HL-60 (cell line): ENCODE measurements at regions not wholly inside any gene's neighbourhood (a gene's known extent, or its start where the extent isn't known, plus 50 kb on each side); places are given as distances from the start of the nearest gene placed in this dataset.

Experiments
- DNase-seq, 2 experiments: peaks; one replicate each; pipeline ENCODE4 v3.0.0-alpha.2; 2010 to 2020; ENCODE audit warnings: low read depth in 1 of 2, low spot score in 1 of 2
- H3K27ac ChIP-seq: fragments of 250-450 bp; sonication (Bioruptor Pico); replicated peaks from 2 replicates; pipeline ENCODE4 v1.5.1; 2020; ENCODE audit warnings: mild to moderate bottlenecking, moderate library complexity
- H3K27me3 ChIP-seq: fragments of 250-450 bp; sonication (Bioruptor Pico); 2 replicates; pipeline ENCODE4 v1.5.1; 2021; ENCODE audit warnings: mild to moderate bottlenecking, moderate library complexity; ENCODE audit not compliant: insufficient read depth, poor library complexity, severe bottlenecking
- H3K4me3 ChIP-seq: replicated peaks from 2 replicates; pipeline ENCODE4 v1.5.1; 2011; ENCODE audit warnings: mild to moderate bottlenecking, control low read depth, low read length; ENCODE audit not compliant: insufficient read depth
- CTCF ChIP-seq: IDR thresholded peaks from one replicate; pipeline ENCODE4 v1.5.1; 2011; ENCODE audit warnings: low read length, control low read depth, inconsistent platforms; ENCODE audit not compliant: insufficient read depth
- GABPA ChIP-seq: IDR thresholded peaks from 2 replicates; pipeline ENCODE4 v1.6.1; 2012; ENCODE audit warnings: low read depth
- POLR2AphosphoS5 ChIP-seq: IDR thresholded peaks from 2 replicates; pipeline ENCODE4 v1.6.1; 2012; ENCODE audit warnings: low read depth
- SPI1 ChIP-seq: IDR thresholded peaks from 2 replicates; pipeline ENCODE4 v1.6.1; 2012; ENCODE audit warnings: low read depth, mild to moderate bottlenecking, borderline replicate concordance
- TF ChIP-seq, protein P1 (sequence below): IDR thresholded peaks from 2 replicates; pipeline ENCODE4 v1.6.1; 2012; ENCODE audit warnings: low read depth; ENCODE audit not compliant: insufficient replicate concordance

DNA sequence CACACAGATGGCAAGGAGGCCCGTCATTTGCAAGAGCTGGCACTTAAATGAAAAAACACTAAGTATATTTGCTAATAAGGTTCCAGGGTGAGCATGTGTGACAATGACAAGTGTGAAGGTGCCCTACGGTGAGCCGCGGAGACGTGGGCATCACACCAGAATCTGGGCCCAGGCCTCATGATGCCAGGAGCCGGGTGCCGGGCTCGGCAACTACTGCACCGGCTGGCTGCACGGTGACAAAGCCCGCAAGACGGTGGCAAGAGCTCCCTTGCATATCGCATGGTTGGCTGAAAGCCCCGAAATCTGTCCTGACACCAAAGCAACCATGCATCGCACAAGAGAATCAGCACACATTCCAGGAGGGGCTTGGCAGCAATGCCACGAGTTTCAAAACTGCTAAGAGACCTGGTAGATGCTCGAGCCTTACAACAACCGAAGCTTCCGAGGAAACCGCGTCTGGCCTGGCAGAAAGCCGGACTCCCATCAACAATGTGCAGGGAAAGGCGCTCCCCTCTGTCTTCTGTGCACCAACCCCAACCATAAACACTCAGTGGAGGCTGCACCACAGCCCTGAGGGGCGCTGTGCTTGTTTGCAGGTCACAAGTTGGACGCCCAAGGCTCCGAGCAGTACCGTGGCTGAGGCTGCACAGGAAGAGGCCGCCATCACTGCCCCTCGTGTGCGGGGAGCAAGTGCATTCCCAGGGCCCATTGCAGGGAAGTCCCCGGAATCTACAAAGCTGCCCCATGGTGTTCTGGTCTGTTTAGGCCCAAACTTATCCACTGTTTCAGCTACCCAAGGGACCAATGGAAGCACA is 339.7 kb downstream of the CTTN start:
- TF ChIP-seq, protein P1, sequence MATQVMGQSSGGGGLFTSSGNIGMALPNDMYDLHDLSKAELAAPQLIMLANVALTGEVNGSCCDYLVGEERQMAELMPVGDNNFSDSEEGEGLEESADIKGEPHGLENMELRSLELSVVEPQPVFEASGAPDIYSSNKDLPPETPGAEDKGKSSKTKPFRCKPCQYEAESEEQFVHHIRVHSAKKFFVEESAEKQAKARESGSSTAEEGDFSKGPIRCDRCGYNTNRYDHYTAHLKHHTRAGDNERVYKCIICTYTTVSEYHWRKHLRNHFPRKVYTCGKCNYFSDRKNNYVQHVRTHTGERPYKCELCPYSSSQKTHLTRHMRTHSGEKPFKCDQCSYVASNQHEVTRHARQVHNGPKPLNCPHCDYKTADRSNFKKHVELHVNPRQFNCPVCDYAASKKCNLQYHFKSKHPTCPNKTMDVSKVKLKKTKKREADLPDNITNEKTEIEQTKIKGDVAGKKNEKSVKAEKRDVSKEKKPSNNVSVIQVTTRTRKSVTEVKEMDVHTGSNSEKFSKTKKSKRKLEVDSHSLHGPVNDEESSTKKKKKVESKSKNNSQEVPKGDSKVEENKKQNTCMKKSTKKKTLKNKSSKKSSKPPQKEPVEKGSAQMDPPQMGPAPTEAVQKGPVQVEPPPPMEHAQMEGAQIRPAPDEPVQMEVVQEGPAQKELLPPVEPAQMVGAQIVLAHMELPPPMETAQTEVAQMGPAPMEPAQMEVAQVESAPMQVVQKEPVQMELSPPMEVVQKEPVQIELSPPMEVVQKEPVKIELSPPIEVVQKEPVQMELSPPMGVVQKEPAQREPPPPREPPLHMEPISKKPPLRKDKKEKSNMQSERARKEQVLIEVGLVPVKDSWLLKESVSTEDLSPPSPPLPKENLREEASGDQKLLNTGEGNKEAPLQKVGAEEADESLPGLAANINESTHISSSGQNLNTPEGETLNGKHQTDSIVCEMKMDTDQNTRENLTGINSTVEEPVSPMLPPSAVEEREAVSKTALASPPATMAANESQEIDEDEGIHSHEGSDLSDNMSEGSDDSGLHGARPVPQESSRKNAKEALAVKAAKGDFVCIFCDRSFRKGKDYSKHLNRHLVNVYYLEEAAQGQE, result no peak
- TF ChIP-seq SPI1, result no peak
- no peak for TF ChIP-seq CTCF
- no peak for TF ChIP-seq GABPA
- no peak for TF ChIP-seq POLR2AphosphoS5
- H3K27me3 ChIP-seq, result no peaks in the 10 kb centered on the region
- no peak overlapping the region for H3K27ac ChIP-seq
- H3K4me3 ChIP-seq, result no peak overlapping the region
- DNase-seq, result no peak

- DNase-seq, result no peak
- no peak for TF ChIP-seq SPI1
- no peak for TF ChIP-seq GABPA
- TF ChIP-seq CTCF, result no peak
- TF ChIP-seq, protein P1, result no peak
- no peak for TF ChIP-seq POLR2AphosphoS5
- H3K27me3 ChIP-seq, result no peaks in the 10 kb centered on the region
Observed at GRCh38 chr11:70738661-70739060, 340.3 kb downstream of the CTTN start.

GRCh38 chr11:70739091-70739490 is 340.8 kb downstream of the CTTN start:
- DNase-seq, result no peak
- Histone ChIP-seq H3K27me3 (no peaks in the 10 kb centered on the region), H3K27ac (no peak overlapping the region), H3K4me3 (no peak overlapping the region)
- no peak for TF ChIP-seq SPI1
- TF ChIP-seq, protein P1, result no peak
- TF ChIP-seq GABPA, result no peak
- no peak for TF ChIP-seq CTCF
- TF ChIP-seq POLR2AphosphoS5, result no peak

More at GRCh38 chr11:70738661-70739060, 340.3 kb downstream of the CTTN start:
- H3K4me3 ChIP-seq, result no peak overlapping the region
- no peak overlapping the region for H3K27ac ChIP-seq
